IMR-90 (cell line): ENCODE measurements at regions not wholly inside any gene's neighbourhood (a gene's known extent, or its start where the extent isn't known, plus 50 kb on each side); places are given as distances from the start of the nearest gene placed in this dataset.

ENCODE experiments used
- ATAC-seq: fragments of 200-7000 bp; cut with Tn5 transposase; 2 replicates; pipeline ENCODE4 v1.9.1; 2020; ENCODE audit warnings: low read depth, mild to moderate bottlenecking, moderate library complexity
- BruUV-seq: library from RNA; stranded (reverse); fragments of 400-500 nt; replicated peaks from 2 replicates; lab custom pipeline; 2021; lab: Mats Ljungman, UMichigan
- CTCF ChIA-PET: fragments of 300-600 bp; formaldehyde crosslinking; extraction: SDS; loops from one replicate; lab custom pipeline; 2021; ENCODE audit warnings: antibody characterized with exemption; lab: Yijun Ruan, JAX
- POLR2A ChIA-PET: fragments of 300-600 bp; sonication (Branson Sonifier 250); formaldehyde crosslinking; loops from one replicate; lab custom pipeline; 2022; ENCODE audit warnings: antibody characterized with exemption; ENCODE audit not compliant: unreplicated experiment; lab: Charles Lee
- DNase-seq: peaks from one replicate; pipeline ENCODE4 v3.0.0; 2013
- H2AFZ ChIP-seq: replicated peaks from 2 replicates; pipeline ENCODE3; 2013; ENCODE audit warnings: low read length, mild to moderate bottlenecking; ENCODE audit not compliant: poor library complexity
- H2AK5ac ChIP-seq: 2 replicates; pipeline ENCODE4 v1.6.1; 2013; ENCODE audit warnings: low read depth, low read length, inconsistent platforms
- H2AK9ac ChIP-seq: replicated peaks from 2 replicates; pipeline ENCODE3; 2013; ENCODE audit warnings: mild to moderate bottlenecking, low read depth, low read length, moderate library complexity; ENCODE audit not compliant: poor library complexity
- H2BK120ac ChIP-seq: 2 replicates; pipeline ENCODE4 v1.6.1; 2013; ENCODE audit warnings: low read depth, low read length, inconsistent platforms
- H2BK15ac ChIP-seq: 3 replicates; pipeline ENCODE4 v1.6.1; 2013; ENCODE audit warnings: low read depth, low read length, inconsistent platforms
- H2BK20ac ChIP-seq: 2 replicates; pipeline ENCODE4 v1.6.1; 2013; ENCODE audit warnings: low read depth, mild to moderate bottlenecking, inconsistent platforms, low read length, moderate library complexity
- H2BK5ac ChIP-seq: 2 replicates; pipeline ENCODE4 v1.6.1; 2013; ENCODE audit warnings: mild to moderate bottlenecking, low read depth, low read length, inconsistent platforms; ENCODE audit not compliant: poor library complexity, severe bottlenecking
- H3K14ac ChIP-seq: replicated peaks from 2 replicates; pipeline ENCODE4 v1.6.1; 2013; ENCODE audit warnings: low read depth, low read length, inconsistent platforms
- H3K18ac ChIP-seq: 2 replicates; pipeline ENCODE4 v1.6.1; 2013; ENCODE audit warnings: low read depth, low read length, control low read depth
- H3K23ac ChIP-seq: 2 replicates; pipeline ENCODE4 v1.6.1; 2013; ENCODE audit warnings: low read depth, low read length, inconsistent platforms
- H3K27ac ChIP-seq: 2 replicates; pipeline ENCODE4 v1.5.1; 2013; ENCODE audit warnings: mild to moderate bottlenecking, control low read depth, low read length; ENCODE audit not compliant: insufficient read depth
- H3K27me3 ChIP-seq: 2 replicates; pipeline ENCODE4 v1.6.1; 2013; ENCODE audit warnings: low read length; ENCODE audit not compliant: control insufficient read depth, insufficient read depth
- H3K36me3 ChIP-seq: 2 replicates; pipeline ENCODE4 v1.6.1; 2013; ENCODE audit warnings: low read length, mixed read lengths; ENCODE audit not compliant: control insufficient read depth, insufficient read depth
- H3K4ac ChIP-seq: 2 replicates; pipeline ENCODE4 v1.6.1; 2013; ENCODE audit warnings: low read depth, low read length, inconsistent platforms
- H3K4me1 ChIP-seq: 2 replicates; pipeline ENCODE4 v1.6.1; 2013; ENCODE audit warnings: low read length, mixed read lengths; ENCODE audit not compliant: control insufficient read depth, insufficient read depth
- H3K4me2 ChIP-seq: 2 replicates; pipeline ENCODE4 v1.6.1; 2013; ENCODE audit warnings: low read depth, mild to moderate bottlenecking, control low read depth, low read length, moderate library complexity
- H3K4me3 ChIP-seq: 2 replicates; pipeline ENCODE4 v1.5.1; 2013; ENCODE audit warnings: low read depth, mild to moderate bottlenecking, control low read depth, low read length, moderate library complexity; ENCODE audit not compliant: insufficient read depth
- H3K56ac ChIP-seq: 2 replicates; pipeline ENCODE4 v1.6.1; 2013; ENCODE audit warnings: low read length, inconsistent platforms; ENCODE audit not compliant: insufficient read depth; ENCODE audit errors: extremely low read depth
- H3K79me1 ChIP-seq, 2 experiments: 2 replicates each; pipeline ENCODE4 v1.6.1; 2013; ENCODE audit warnings: low read length in 2 of 2, inconsistent platforms in 1 of 2, low read depth in 1 of 2
- H3K9ac ChIP-seq: 2 replicates; pipeline ENCODE4 v1.6.1; 2013; ENCODE audit warnings: low read depth, low read length, control low read depth
- H3K9me1 ChIP-seq: 2 replicates; pipeline ENCODE4 v1.6.1; 2013; ENCODE audit warnings: low read length, inconsistent platforms; ENCODE audit not compliant: insufficient read depth
- H3K9me3 ChIP-seq: 2 replicates; pipeline ENCODE4 v1.6.1; 2013; ENCODE audit warnings: low read length; ENCODE audit not compliant: control insufficient read depth, insufficient read depth
- H4K20me1 ChIP-seq: 2 replicates; pipeline ENCODE4 v1.6.1; 2013; ENCODE audit warnings: low read length, inconsistent platforms; ENCODE audit not compliant: insufficient read depth
- H4K5ac ChIP-seq: 2 replicates; pipeline ENCODE4 v1.6.1; 2013; ENCODE audit warnings: mild to moderate bottlenecking, low read depth, low read length, control low read depth
- H4K8ac ChIP-seq, 2 experiments: 2 replicates each; pipeline ENCODE4 v1.6.1; 2013; ENCODE audit warnings: low read depth in 2 of 2, low read length in 2 of 2, control low read depth in 1 of 2, inconsistent platforms in 1 of 2
- H4K91ac ChIP-seq: 2 replicates; pipeline ENCODE4 v1.6.1; 2013; ENCODE audit warnings: low read depth, low read length, inconsistent platforms; ENCODE audit not compliant: insufficient read depth
- CHD1 ChIP-seq: IDR thresholded peaks from 2 replicates; pipeline ENCODE4 v1.6.1; 2012; ENCODE audit warnings: low read depth, low read length, improper control_type of control experiment
- FOS ChIP-seq: fragments of 150-350 bp; IDR thresholded peaks from 2 replicates; pipeline ENCODE4 v1.6.1; 2016; ENCODE audit warnings: low read depth, low read length
- MAFK ChIP-seq: IDR thresholded peaks from 2 replicates; pipeline ENCODE4 v1.6.1; 2012; ENCODE audit warnings: low read depth, low read length, improper control_type of control experiment
- MAZ ChIP-seq: IDR thresholded peaks from 2 replicates; pipeline ENCODE4 v1.6.1; 2012; ENCODE audit warnings: low read depth, mild to moderate bottlenecking, low read length, improper control_type of control experiment, moderate library complexity, borderline replicate concordance
- NFE2L2 ChIP-seq: fragments of 150-350 bp; IDR thresholded peaks from 2 replicates; pipeline ENCODE4 v1.6.1; 2016; ENCODE audit warnings: low read depth, mild to moderate bottlenecking, low read length
- POLR2A ChIP-seq: IDR thresholded peaks from 2 replicates; pipeline ENCODE4 v1.6.1; 2012; ENCODE audit warnings: mild to moderate bottlenecking, low read depth, low read length
- RCOR1 ChIP-seq: IDR thresholded peaks from 2 replicates; pipeline ENCODE4 v1.6.1; 2012; ENCODE audit warnings: mild to moderate bottlenecking, low read length, improper control_type of control experiment; ENCODE audit not compliant: insufficient replicate concordance
- RFX5 ChIP-seq: IDR thresholded peaks from 2 replicates; pipeline ENCODE4 v1.8.0; 2012; ENCODE audit warnings: low read depth, mild to moderate bottlenecking, low read length, moderate library complexity
- SMC3 ChIP-seq: fragments of 150-350 bp; IDR thresholded peaks from 2 replicates; pipeline ENCODE4 v1.6.1; 2016; ENCODE audit warnings: low read depth, mild to moderate bottlenecking, antibody characterized with exemption, low read length, moderate library complexity
- WGBS, 2 experiments: methylation state at CpG; one replicate each; pipeline versions ENCODE4 v1.1.5 to v1.1.7; 2013; ENCODE audit warnings: missing lambda C conversion rate in 2 of 2; ENCODE audit not compliant: insufficient read length in 1 of 2; ENCODE audit errors: extremely low coverage in 2 of 2; 5-methylcytosine and 5-hydroxymethylcytosine counted together
- dilution Hi-C: fragments of 300-500 bp; cut with HindIII; formaldehyde crosslinking; loops from one replicate; pipeline ENCODE4 v1.14.3; 2018; ENCODE audit warnings: low sequenced_read_pairs; ENCODE audit not compliant: unreplicated experiment
- in situ Hi-C: fragments of 300-500 bp; cut with MboI; formaldehyde crosslinking; loops from 3 replicates; pipeline ENCODE4 v1.14.3; 2019; ENCODE audit warnings: low sequenced_read_pairs, inconsistent platforms, mixed read lengths
- intact Hi-C: fragments of 100-400 bp; cut with micrococcal nuclease; formaldehyde crosslinking; loops from 2 replicates; pipeline ENCODE4 v1.10.0; 2022

DNA sequence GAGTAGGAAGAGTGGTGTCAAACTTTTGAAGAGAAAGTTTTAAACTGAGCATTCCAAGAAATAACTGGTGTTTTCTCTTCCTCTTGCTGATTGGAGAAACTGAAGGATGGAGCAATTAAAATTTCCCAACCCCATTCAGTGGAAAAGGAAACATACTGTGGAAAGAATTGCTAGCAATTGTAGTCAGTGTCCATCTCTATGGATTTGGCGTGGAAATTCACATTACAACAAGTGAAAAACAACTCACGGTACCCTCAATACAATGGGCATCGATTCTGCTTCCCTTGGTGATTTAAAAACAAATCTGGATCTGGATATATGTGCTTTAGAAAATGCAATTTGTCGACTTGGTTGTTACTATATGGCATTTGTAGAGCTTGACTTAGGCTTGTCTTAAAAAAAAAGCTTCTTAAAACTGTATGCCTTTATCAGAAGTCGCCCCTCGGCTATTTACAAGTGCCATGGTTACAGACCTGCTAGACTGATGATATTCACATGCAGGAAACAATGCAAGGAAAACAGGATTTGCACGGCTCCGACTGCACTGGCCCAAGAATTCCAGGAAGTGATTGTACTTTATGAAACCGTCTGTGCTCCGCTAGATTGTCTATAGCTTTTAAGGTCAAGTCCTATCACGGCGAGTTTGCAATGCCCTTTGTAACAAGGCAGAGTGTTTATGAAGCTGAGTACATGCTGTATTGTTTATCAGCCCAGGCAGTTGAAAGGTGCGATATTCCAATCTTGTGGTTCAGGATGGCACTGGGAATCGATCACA is 131.7 kb upstream of the PHACTR1 start:
- no peak overlapping the region for H2AK5ac ChIP-seq
- H2BK20ac ChIP-seq = no peak overlapping the region
- no peak overlapping the region for H3K27ac ChIP-seq
- no peak overlapping the region for H4K5ac ChIP-seq
- BruUV-seq = no TSS peak
- H3K4me3 ChIP-seq = no peak overlapping the region
- no peak overlapping the region for H2BK5ac ChIP-seq
- H3K14ac ChIP-seq = no peak overlapping the region
- H3K23ac ChIP-seq = no peak overlapping the region
- WGBS, 2 experiments = 69% methylated on average over 9 of the region's 14 CpGs; no CpG with 5 or more reads in 1 of the 2 experiments
- TF ChIP-seq MAZ (no peak), RCOR1 (no peak), MAFK (no peak), NFE2L2 (no peak), POLR2A (no peak), FOS (no peak), RFX5 (no peak), SMC3 (no peak), CHD1 (no peak)
- no peak overlapping the region for H3K4me2 ChIP-seq
- intact Hi-C loops = no loop called here
- H2AK9ac ChIP-seq = no peak overlapping the region
- CTCF ChIA-PET = no interaction called here
- H3K4ac ChIP-seq = no peak overlapping the region
- H4K91ac ChIP-seq = no peak overlapping the region
- H2BK15ac ChIP-seq = no peak overlapping the region
- H3K9me1 ChIP-seq = no peaks in the 10 kb centered on the region
- H3K9me3 ChIP-seq = no peaks in the 10 kb centered on the region
- no peaks in the 10 kb centered on the region for H3K36me3 ChIP-seq
- in situ Hi-C loops = no loop called here
- H3K56ac ChIP-seq = no peak overlapping the region
- no peak overlapping the region for H4K8ac ChIP-seq
- H4K20me1 ChIP-seq = no peaks in the 10 kb centered on the region
- H3K18ac ChIP-seq = no peak overlapping the region
- no peak overlapping the region for H2BK120ac ChIP-seq
- ATAC-seq (no peak), DNase-seq (no peak)
- peaks cover 2% of the 10 kb centered on the region; the same call in 1 of the 2 replicates for H3K4me1 ChIP-seq
- H3K27me3 ChIP-seq = no peaks in the 10 kb centered on the region
- H3K9ac ChIP-seq = no peak overlapping the region
- H3K79me1 ChIP-seq = no peaks in the 10 kb centered on the region
- dilution Hi-C loops = no loop called here
- H2AFZ ChIP-seq = peak overlapping the region; percentile 17
- POLR2A ChIA-PET = no interaction called here
